DOHH2 (cell line): ENCODE measurements at regions not wholly inside any gene's neighbourhood (a gene's known extent, or its start where the extent isn't known, plus 50 kb on each side); places are given as distances from the start of the nearest gene placed in this dataset.

Experiments used
- H3F3A ChIP-seq: fragments of 200-600 bp; sonication (generic), shearing (Covaris generic); 2 replicates; pipeline ENCODE4 v1.6.0; 2016; ENCODE audit warnings: antibody characterized with exemption, mild to moderate bottlenecking; ENCODE audit not compliant: control insufficient read depth, insufficient read depth
- H3K27ac ChIP-seq: fragments of 200-600 bp; sonication (generic); 2 replicates; pipeline ENCODE4 v1.5.1; 2014; ENCODE audit warnings: low read depth, mild to moderate bottlenecking, low read length, moderate library complexity
- H3K27me3 ChIP-seq: fragments of 200-600 bp; sonication (generic); 2 replicates; pipeline ENCODE4 v1.6.1; 2014; ENCODE audit warnings: mild to moderate bottlenecking, low read length, mixed read lengths; ENCODE audit not compliant: control insufficient read depth
- H3K36me3 ChIP-seq: fragments of 200-600 bp; sonication (generic); 2 replicates; pipeline ENCODE4 v1.6.1; 2014; ENCODE audit warnings: mild to moderate bottlenecking, low read length, moderate library complexity, mixed read lengths; ENCODE audit not compliant: control insufficient read depth
- H3K4me1 ChIP-seq: fragments of 200-600 bp; sonication (generic); 2 replicates; pipeline ENCODE4 v1.6.1; 2014; ENCODE audit warnings: mild to moderate bottlenecking, low read length, mixed read lengths; ENCODE audit not compliant: control insufficient read depth
- H3K4me2 ChIP-seq: fragments of 200-600 bp; sonication (generic); 2 replicates; pipeline ENCODE4 v1.6.0; 2014; ENCODE audit warnings: mild to moderate bottlenecking, low read length, moderate library complexity
- H3K4me3 ChIP-seq: fragments of 200-600 bp; sonication (generic); 2 replicates; pipeline ENCODE4 v1.5.1; 2014; ENCODE audit warnings: mild to moderate bottlenecking, low read length, mixed read lengths
- H3K79me2 ChIP-seq: fragments of 200-600 bp; sonication (generic); 2 replicates; pipeline ENCODE4 v1.6.1; 2014; ENCODE audit warnings: mild to moderate bottlenecking, low read length, mixed read lengths; ENCODE audit not compliant: control insufficient read depth
- H3K9me2 ChIP-seq: fragments of 200-600 bp; sonication (generic); replicated peaks from 2 replicates; pipeline ENCODE4 v1.6.1; 2014; ENCODE audit warnings: mild to moderate bottlenecking, low read length, mixed read lengths; ENCODE audit not compliant: control insufficient read depth
- H3K9me3 ChIP-seq: fragments of 200-600 bp; sonication (generic); 2 replicates; pipeline ENCODE4 v1.6.1; 2014; ENCODE audit warnings: antibody characterized with exemption, low read length, mixed read lengths; ENCODE audit not compliant: control insufficient read depth, insufficient read depth
- H4K20me1 ChIP-seq: fragments of 200-600 bp; sonication (generic); 2 replicates; pipeline ENCODE4 v1.6.0; 2014; ENCODE audit warnings: low read depth, mild to moderate bottlenecking, antibody characterized with exemption, low read length, moderate library complexity; ENCODE audit not compliant: control insufficient read depth, insufficient read depth
- EZH2phosphoT487 ChIP-seq: fragments of 200-600 bp; sonication (generic); IDR thresholded peaks from 2 replicates; pipeline ENCODE4 v1.6.1; 2017; ENCODE audit warnings: borderline replicate concordance, mild to moderate bottlenecking, antibody characterized with exemption, low read length, moderate library complexity, mixed read lengths
- TF ChIP-seq, protein P1 (sequence below): fragments of 200-600 bp; sonication (generic); IDR thresholded peaks from one replicate; pipeline ENCODE4 v1.5.1; 2014; ENCODE audit warnings: antibody characterized with exemption, mild to moderate bottlenecking, low read depth, low read length; ENCODE audit not compliant: poor library complexity, severe bottlenecking

DNA sequence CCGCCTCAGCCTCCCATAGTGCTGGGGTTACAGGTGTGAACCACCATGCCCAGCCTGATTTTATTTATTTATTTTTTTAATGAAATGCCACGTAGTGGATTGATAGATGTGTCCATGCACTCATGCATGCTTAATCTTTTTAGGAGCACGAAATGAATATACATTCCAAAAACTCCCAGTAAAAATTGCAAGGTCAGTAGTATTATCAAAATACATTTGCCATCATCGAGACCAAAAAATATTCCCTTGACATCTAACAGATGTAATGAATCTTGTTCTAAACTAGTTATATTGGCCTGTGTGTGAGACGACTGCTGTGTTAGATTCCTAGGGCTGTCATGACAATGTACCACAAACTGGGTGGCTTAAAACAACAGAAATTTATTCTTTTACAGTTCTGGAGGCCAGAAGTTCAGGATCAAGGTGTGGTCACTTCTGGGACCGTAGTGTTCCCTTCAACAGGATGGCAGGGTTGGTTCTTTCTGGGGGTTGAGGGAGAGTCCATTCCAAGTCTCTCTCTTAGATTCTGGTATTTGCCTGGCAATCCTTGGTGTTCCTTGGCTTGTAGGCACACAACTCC, 56.1 kb upstream of the UBL3 start:
- no peaks in the 10 kb centered on the region for H3K36me3 ChIP-seq
- H3K9me2 ChIP-seq: no peaks in the 10 kb centered on the region
- no peak for TF ChIP-seq EZH2phosphoT487
- TF ChIP-seq, protein P1, sequence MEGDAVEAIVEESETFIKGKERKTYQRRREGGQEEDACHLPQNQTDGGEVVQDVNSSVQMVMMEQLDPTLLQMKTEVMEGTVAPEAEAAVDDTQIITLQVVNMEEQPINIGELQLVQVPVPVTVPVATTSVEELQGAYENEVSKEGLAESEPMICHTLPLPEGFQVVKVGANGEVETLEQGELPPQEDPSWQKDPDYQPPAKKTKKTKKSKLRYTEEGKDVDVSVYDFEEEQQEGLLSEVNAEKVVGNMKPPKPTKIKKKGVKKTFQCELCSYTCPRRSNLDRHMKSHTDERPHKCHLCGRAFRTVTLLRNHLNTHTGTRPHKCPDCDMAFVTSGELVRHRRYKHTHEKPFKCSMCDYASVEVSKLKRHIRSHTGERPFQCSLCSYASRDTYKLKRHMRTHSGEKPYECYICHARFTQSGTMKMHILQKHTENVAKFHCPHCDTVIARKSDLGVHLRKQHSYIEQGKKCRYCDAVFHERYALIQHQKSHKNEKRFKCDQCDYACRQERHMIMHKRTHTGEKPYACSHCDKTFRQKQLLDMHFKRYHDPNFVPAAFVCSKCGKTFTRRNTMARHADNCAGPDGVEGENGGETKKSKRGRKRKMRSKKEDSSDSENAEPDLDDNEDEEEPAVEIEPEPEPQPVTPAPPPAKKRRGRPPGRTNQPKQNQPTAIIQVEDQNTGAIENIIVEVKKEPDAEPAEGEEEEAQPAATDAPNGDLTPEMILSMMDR: no peak
- no peaks in the 10 kb centered on the region for H3F3A ChIP-seq
- no peaks in the 10 kb centered on the region for H3K79me2 ChIP-seq
- no peak overlapping the region for H3K4me3 ChIP-seq
- no peak overlapping the region for H3K27ac ChIP-seq
- no peak overlapping the region for H3K4me2 ChIP-seq
- no peaks in the 10 kb centered on the region for H3K4me1 ChIP-seq
- no peaks in the 10 kb centered on the region for H3K9me3 ChIP-seq
- no peaks in the 10 kb centered on the region for H4K20me1 ChIP-seq
- H3K27me3 ChIP-seq: peaks cover 3% of the 10 kb centered on the region; the same call in 1 of the 2 replicates

DNA sequence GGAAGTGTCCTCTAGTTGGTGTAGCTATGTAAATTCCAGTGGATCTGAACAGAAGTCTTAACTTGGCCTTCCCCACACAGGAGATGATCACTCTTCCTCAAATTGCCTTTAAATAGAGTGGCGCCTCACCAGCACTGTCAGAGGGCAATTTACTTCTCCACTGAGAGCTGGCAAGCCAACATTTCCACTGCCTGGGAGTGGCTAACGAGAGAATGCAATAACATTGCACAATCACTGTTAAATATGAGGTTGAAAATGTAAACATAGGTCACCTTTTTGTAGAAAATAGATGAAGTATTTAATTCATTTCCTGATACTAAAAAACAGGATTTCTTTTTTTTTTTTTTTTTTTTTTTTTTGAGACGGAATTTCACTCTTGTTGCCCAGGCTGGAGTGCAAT, 55.4 kb upstream of the UBL3 start:
- no peaks in the 10 kb centered on the region for H3K79me2 ChIP-seq
- no peak overlapping the region for H3K27ac ChIP-seq
- H4K20me1 ChIP-seq: no peaks in the 10 kb centered on the region
- no peaks in the 10 kb centered on the region for H3K9me3 ChIP-seq
- H3K4me3 ChIP-seq: no peak overlapping the region
- H3F3A ChIP-seq: no peaks in the 10 kb centered on the region
- H3K27me3 ChIP-seq: peaks cover 3% of the 10 kb centered on the region; the same call in 1 of the 2 replicates
- TF ChIP-seq, protein P1: no peak
- no peak for TF ChIP-seq EZH2phosphoT487
- H3K36me3 ChIP-seq: no peaks in the 10 kb centered on the region
- H3K4me2 ChIP-seq: no peak overlapping the region
- H3K4me1 ChIP-seq: no peaks in the 10 kb centered on the region
- H3K9me2 ChIP-seq: no peaks in the 10 kb centered on the region

DNA sequence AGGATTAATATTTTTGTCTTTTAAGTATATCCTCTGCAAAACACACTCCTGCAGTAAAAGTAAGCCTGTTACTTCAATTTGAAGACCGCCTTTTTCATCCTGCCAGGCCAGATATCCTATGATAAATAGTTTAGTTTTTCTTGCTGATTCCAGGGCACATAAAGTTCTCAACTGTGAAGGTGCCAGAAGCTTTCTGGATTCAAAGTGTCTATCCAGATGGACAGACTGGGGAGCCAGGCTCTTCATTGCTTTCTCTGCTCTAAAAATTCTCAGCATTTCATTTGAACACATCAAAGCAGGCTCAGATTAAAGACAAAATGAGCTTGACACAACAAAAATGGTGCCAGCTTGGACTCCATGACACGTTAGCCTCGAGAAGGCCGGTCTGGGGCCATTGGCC, 53.6 kb upstream of the UBL3 start:
- Histone ChIP-seq H3K4me2 (no peak overlapping the region), H3K79me2 (no peaks in the 10 kb centered on the region), H3K36me3 (no peaks in the 10 kb centered on the region), H3F3A (no peaks in the 10 kb centered on the region), H3K4me3 (no peak overlapping the region), H4K20me1 (no peaks in the 10 kb centered on the region), H3K27me3 (peaks cover 3% of the 10 kb centered on the region; the same call in 1 of the 2 replicates), H3K9me3 (no peaks in the 10 kb centered on the region), H3K4me1 (no peaks in the 10 kb centered on the region), H3K9me2 (no peaks in the 10 kb centered on the region), H3K27ac (no peak overlapping the region)
- TF ChIP-seq, protein P1: no peak
- TF ChIP-seq EZH2phosphoT487: no peak
